Smooth muscle cell (in vitro differentiated cells): ENCODE measurements at regions not wholly inside any gene's neighbourhood (a gene's known extent, or its start where the extent isn't known, plus 50 kb on each side); places are given as distances from the start of the nearest gene placed in this dataset.

Source experiments
- DNase-seq: peaks from one replicate; lab custom pipeline; 2025; ENCODE audit not compliant: unreplicated experiment; lab: John Stamatoyannopoulos, UW
- H2AFZ ChIP-seq: fragments of 200-600 bp; sonication (generic); 2 replicates; pipeline ENCODE4 v1.6.0; 2016; ENCODE audit warnings: antibody characterized with exemption, low read depth, mild to moderate bottlenecking
- H3F3A ChIP-seq: fragments of 200-600 bp; sonication (generic); 2 replicates; pipeline ENCODE4 v1.6.0; 2017; ENCODE audit warnings: antibody characterized with exemption, low read depth
- H3K27ac ChIP-seq: fragments of 200-600 bp; sonication (generic); 2 replicates; pipeline ENCODE4 v1.5.1; 2016; ENCODE audit warnings: low read depth, mild to moderate bottlenecking
- H3K27me3 ChIP-seq: fragments of 200-600 bp; sonication (generic); 2 replicates; pipeline ENCODE4 v1.6.1; 2016; ENCODE audit warnings: low read depth, mild to moderate bottlenecking
- H3K36me3 ChIP-seq: fragments of 200-600 bp; sonication (generic); 2 replicates; pipeline ENCODE4 v1.5.1; 2016; ENCODE audit warnings: low read depth
- H3K4me1 ChIP-seq: fragments of 200-600 bp; sonication (generic); 2 replicates; pipeline ENCODE4 v1.5.1; 2016; ENCODE audit warnings: low read depth
- H3K4me2 ChIP-seq: fragments of 200-600 bp; sonication (generic); 2 replicates; pipeline ENCODE4 v1.6.0; 2016; ENCODE audit warnings: mild to moderate bottlenecking
- H3K4me3 ChIP-seq: fragments of 200-600 bp; sonication (generic); 2 replicates; pipeline ENCODE4 v1.5.1; 2016; ENCODE audit warnings: mild to moderate bottlenecking
- H3K79me2 ChIP-seq: fragments of 200-600 bp; sonication (generic); 2 replicates; pipeline ENCODE4 v1.6.0; 2016; ENCODE audit warnings: low read depth, mild to moderate bottlenecking
- H3K9ac ChIP-seq: fragments of 200-600 bp; sonication (generic); 2 replicates; pipeline ENCODE4 v1.6.0; 2016; ENCODE audit warnings: low read depth
- H3K9me3 ChIP-seq: fragments of 200-600 bp; sonication (generic); replicated peaks from 2 replicates; pipeline ENCODE4 v1.5.1; 2016; ENCODE audit warnings: low read depth
- H4K20me1 ChIP-seq: fragments of 200-600 bp; sonication (generic); 2 replicates; pipeline ENCODE4 v1.6.0; 2016; ENCODE audit warnings: low read depth
- CTCF ChIP-seq: fragments of 200-600 bp; sonication (generic); IDR thresholded peaks from 2 replicates; pipeline ENCODE4 v1.5.1; 2017; ENCODE audit warnings: borderline replicate concordance, mild to moderate bottlenecking, antibody characterized with exemption; ENCODE audit not compliant: insufficient read depth, poor library complexity, severe bottlenecking
- WGBS: methylation state at CpG from one replicate; pipeline ENCODE4 v1.1.7; 2016; ENCODE audit warnings: low lambda C conversion rate; 5-methylcytosine and 5-hydroxymethylcytosine counted together

DNA sequence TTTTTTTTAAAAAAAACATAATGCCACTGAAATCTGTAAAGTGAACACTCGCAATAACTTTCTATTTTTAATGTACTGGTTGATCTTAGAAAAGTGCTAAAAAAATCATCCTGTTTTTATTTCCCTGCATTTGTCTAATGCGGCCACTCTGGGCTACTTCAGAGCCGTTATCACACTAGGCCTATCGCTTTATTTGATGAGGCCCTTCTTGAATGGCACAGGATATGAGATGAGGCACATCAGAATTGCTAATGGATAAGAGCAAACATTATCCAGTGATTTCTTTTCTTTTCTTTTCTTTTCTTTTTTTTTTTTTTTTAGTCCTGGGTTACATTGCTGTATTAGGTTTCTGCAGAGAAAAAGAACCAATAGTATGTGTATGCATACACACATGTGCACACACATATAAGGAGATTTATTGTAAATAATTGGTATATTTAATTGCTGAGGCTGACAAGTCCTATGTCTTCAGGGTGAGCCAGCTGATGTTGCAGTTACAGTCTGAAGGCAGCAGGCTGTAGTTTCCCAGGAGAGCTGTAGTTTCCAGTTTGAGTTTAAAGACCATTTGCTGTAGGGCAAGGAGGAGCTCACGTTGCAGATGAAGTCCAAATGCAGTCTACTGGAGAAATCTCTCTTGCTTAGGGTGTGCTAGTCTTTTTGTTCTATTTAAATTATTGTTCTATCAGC lies 391.7 kb downstream of the MED10 start:
- WGBS, result 86% methylated on average over 5 of the region's 5 CpGs
- H3K36me3 ChIP-seq, result no peaks in the 10 kb centered on the region

GRCh38 chr5:5985332-5985731 lies 393.0 kb downstream of the MED10 start:
- no peaks in the 10 kb centered on the region for H3F3A ChIP-seq
- WGBS, result 92% methylated on average over 2 of the region's 2 CpGs
- H3K4me2 ChIP-seq, result no peak overlapping the region
- H3K79me2 ChIP-seq, result no peaks in the 10 kb centered on the region
- no peak overlapping the region for H3K27ac ChIP-seq
- H2AFZ ChIP-seq, result no peak overlapping the region
- no peak for DNase-seq
- no peaks in the 10 kb centered on the region for H3K27me3 ChIP-seq
- no peaks in the 10 kb centered on the region for H3K9me3 ChIP-seq
- H3K4me1 ChIP-seq, result no peaks in the 10 kb centered on the region
- H4K20me1 ChIP-seq, result no peaks in the 10 kb centered on the region
- H3K9ac ChIP-seq, result no peak overlapping the region
- no peaks in the 10 kb centered on the region for H3K36me3 ChIP-seq
- no peak overlapping the region for H3K4me3 ChIP-seq
- no peak for TF ChIP-seq CTCF

More for the DNA sequence above, 391.7 kb downstream of the MED10 start:
- H3K4me1 ChIP-seq, result no peaks in the 10 kb centered on the region
- H3K4me2 ChIP-seq, result no peak overlapping the region
- DNase-seq, result no peak
- H3K9me3 ChIP-seq, result no peaks in the 10 kb centered on the region
- H3K9ac ChIP-seq, result no peak overlapping the region
- no peak for TF ChIP-seq CTCF
- no peak overlapping the region for H2AFZ ChIP-seq
- H3K27me3 ChIP-seq, result no peaks in the 10 kb centered on the region
- H3F3A ChIP-seq, result no peaks in the 10 kb centered on the region
- H3K79me2 ChIP-seq, result no peaks in the 10 kb centered on the region
- no peaks in the 10 kb centered on the region for H4K20me1 ChIP-seq
- no peak overlapping the region for H3K27ac ChIP-seq
- no peak overlapping the region for H3K4me3 ChIP-seq

GRCh38 chr5:5983261-5983980 lies 394.9 kb downstream of the MED10 start:
- no peak overlapping the region for H3K9ac ChIP-seq
- H3K4me1 ChIP-seq, result no peaks in the 10 kb centered on the region
- H2AFZ ChIP-seq, result no peak overlapping the region
- no peaks in the 10 kb centered on the region for H4K20me1 ChIP-seq
- no peaks in the 10 kb centered on the region for H3K36me3 ChIP-seq
- no peak overlapping the region for H3K27ac ChIP-seq
- no peaks in the 10 kb centered on the region for H3K79me2 ChIP-seq
- H3K4me3 ChIP-seq, result no peak overlapping the region
- no peak overlapping the region for H3K4me2 ChIP-seq
- no peaks in the 10 kb centered on the region for H3K9me3 ChIP-seq
- no peak for TF ChIP-seq CTCF
- DNase-seq, result no peak
- no peaks in the 10 kb centered on the region for H3K27me3 ChIP-seq
- H3F3A ChIP-seq, result no peaks in the 10 kb centered on the region
- WGBS, result 91% methylated on average over 11 of the region's 11 CpGs
